GM23338 (cell line): ENCODE measurements at regions not wholly inside any gene's neighbourhood (a gene's known extent, or its start where the extent isn't known, plus 50 kb on each side); places are given as distances from the start of the nearest gene placed in this dataset.
A peak's percentile ranks its signal among the peaks of the same experiment; 100 is the strongest.

ENCODE experiments used
- CREB1 ChIP-seq: fragments of 250-450 bp; sonication (Bioruptor Pico); IDR thresholded peaks from 2 replicates; pipeline ENCODE4 v1.5.0; 2020; ENCODE audit warnings: low read depth, mild to moderate bottlenecking, moderate library complexity
- CTCF ChIP-seq, 2 experiments: fragments of 200-600 bp in 1 of 2; sonication (generic) in 1 of 2; conservative IDR thresholded peaks; 2 replicates each; pipeline versions ENCODE4 v1.5.1 to v1.6.1; 2016 to 2017; ENCODE audit warnings: antibody characterized with exemption in 2 of 2, low read depth in 2 of 2, mild to moderate bottlenecking in 2 of 2, moderate library complexity in 1 of 2
- NANOG ChIP-seq: IDR thresholded peaks from 2 replicates; pipeline ENCODE4 v1.6.1; 2016; ENCODE audit warnings: antibody characterized with exemption, borderline replicate concordance

GRCh38 chr5:1672396-1672795, 127.2 kb downstream of the MRPL36 start:
- TF ChIP-seq NANOG (no peak), CTCF (conservative IDR thresholded peaks at IDR 0.05; ENCODE audit: low read depth in 2 of 2) (peak; percentile 18 to 40), CREB1 (CRISPR knock-in tag) (no peak)
